ENCODE measurements at regions not wholly inside any gene's neighbourhood (a gene's known extent, or its start where the extent isn't known, plus 50 kb on each side); places are given as distances from the start of the nearest gene placed in this dataset.

DNA sequence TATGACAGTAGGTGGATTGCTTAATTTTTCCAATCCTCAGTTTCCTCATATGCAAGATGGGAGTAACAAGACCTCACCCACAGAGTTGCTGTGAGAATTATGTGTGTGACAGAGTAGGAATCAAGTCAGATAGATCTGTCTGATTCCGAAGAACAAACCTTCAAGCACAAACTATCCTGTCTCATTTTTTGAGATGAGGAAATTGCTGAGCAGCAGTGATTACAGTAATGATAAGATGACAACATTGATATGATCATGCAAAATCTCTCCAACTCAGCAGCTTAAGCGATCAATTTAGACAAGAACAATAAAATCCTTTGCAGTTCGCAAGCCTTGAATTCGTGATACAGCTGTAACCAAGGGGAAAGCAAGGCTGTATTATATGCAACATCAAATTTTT, 474.1 kb downstream of the OMA1 start:
- TF ChIP-seq, protein P1, sequence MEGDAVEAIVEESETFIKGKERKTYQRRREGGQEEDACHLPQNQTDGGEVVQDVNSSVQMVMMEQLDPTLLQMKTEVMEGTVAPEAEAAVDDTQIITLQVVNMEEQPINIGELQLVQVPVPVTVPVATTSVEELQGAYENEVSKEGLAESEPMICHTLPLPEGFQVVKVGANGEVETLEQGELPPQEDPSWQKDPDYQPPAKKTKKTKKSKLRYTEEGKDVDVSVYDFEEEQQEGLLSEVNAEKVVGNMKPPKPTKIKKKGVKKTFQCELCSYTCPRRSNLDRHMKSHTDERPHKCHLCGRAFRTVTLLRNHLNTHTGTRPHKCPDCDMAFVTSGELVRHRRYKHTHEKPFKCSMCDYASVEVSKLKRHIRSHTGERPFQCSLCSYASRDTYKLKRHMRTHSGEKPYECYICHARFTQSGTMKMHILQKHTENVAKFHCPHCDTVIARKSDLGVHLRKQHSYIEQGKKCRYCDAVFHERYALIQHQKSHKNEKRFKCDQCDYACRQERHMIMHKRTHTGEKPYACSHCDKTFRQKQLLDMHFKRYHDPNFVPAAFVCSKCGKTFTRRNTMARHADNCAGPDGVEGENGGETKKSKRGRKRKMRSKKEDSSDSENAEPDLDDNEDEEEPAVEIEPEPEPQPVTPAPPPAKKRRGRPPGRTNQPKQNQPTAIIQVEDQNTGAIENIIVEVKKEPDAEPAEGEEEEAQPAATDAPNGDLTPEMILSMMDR (IDR thresholded peaks at IDR 0.05): no peak
- DNase-seq (ENCODE audit: low spot score): no peak
- Histone ChIP-seq H3K27ac (no peak overlapping the region), H3K4me3 (no peak overlapping the region), H3K9me3 (no peaks in the 10 kb centered on the region), H3K36me3 (no peaks in the 10 kb centered on the region), H3K27me3 (no peaks in the 10 kb centered on the region), H3K4me1 (peaks cover 0 to 9% of the 10 kb centered on the region in 2 donors)

DNA sequence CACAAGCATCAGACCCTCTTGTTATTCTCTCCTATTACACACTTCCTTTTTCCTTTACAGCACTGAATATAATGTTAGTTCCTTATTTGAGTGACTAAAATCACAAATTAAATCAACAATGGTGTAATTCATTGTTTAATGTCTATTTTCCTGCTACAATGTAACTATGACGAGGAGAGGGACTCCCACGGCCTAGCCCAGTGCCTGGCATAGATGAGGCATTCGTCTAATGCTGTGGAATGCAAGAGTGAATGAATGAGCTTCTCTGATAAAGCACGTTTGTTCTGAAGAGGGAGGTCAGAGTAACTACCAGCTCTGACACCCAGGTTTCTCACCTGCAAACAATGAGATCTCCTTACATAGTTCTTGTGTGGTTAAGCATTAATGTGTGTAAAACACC, 479.4 kb downstream of the OMA1 start:
- H3K27ac ChIP-seq: no peak overlapping the region
- H3K4me1 ChIP-seq: no peaks in the 10 kb centered on the region
- no peaks in the 10 kb centered on the region for H3K36me3 ChIP-seq
- H3K9me3 ChIP-seq: no peaks in the 10 kb centered on the region
- TF ChIP-seq, protein P1 (IDR thresholded peaks at IDR 0.05): no peak
- no peak for DNase-seq (ENCODE audit: low spot score)
- no peaks in the 10 kb centered on the region for H3K27me3 ChIP-seq
- no peak overlapping the region for H3K4me3 ChIP-seq

DNA sequence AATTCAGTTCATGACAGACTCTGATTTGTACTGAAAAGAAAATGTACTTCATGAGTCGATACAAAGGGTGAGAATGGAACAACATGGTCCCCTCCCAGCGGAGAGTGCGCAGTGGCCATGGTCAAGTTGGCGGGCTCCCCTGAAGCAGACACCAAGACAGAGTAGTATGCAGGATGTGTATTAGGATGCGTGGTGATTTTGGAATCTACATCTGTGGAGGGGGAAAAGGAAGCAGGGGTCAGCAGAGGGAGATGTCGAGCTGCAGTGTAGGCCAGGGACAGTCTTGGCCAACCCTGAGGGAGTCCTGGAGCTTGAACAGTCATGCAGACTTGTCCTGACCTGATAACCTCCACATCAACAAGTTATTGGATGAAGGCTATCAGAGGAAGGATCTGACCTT, 481.0 kb downstream of the OMA1 start:
- no peak overlapping the region for H3K4me3 ChIP-seq
- H3K27ac ChIP-seq: no peak overlapping the region
- H3K36me3 ChIP-seq: no peaks in the 10 kb centered on the region
- DNase-seq (ENCODE audit: low spot score): no peak
- no peaks in the 10 kb centered on the region for H3K27me3 ChIP-seq
- no peaks in the 10 kb centered on the region for H3K9me3 ChIP-seq
- TF ChIP-seq, protein P1 (IDR thresholded peaks at IDR 0.05): no peak
- H3K4me1 ChIP-seq: no peaks in the 10 kb centered on the region

DNA sequence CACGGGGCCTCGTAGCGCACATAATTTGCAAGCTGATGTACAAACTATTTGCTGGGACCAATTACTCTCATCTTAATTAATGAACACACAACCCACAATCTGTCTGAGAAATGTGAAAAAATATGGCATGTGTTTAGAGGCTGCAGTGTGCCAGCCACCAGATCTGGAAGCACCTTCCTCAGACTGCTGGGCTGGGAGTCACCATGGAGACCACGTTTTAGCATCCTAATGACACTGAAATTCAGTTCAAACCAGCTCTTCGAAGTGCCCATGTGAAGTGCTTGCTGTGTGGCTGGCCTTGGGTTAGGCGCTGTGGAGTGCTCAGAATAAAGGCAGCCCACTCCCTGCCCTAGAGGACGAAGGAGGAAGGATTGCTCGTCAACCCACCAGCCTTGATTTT, 482.4 kb downstream of the OMA1 start:
- Histone ChIP-seq H3K36me3 (no peaks in the 10 kb centered on the region), H3K4me1 (no peaks in the 10 kb centered on the region), H3K27me3 (no peaks in the 10 kb centered on the region), H3K27ac (no peak overlapping the region), H3K9me3 (no peaks in the 10 kb centered on the region), H3K4me3 (no peak overlapping the region)
- DNase-seq (ENCODE audit: low spot score): no peak
- TF ChIP-seq, protein P1 (IDR thresholded peaks at IDR 0.05): no peak

DNA sequence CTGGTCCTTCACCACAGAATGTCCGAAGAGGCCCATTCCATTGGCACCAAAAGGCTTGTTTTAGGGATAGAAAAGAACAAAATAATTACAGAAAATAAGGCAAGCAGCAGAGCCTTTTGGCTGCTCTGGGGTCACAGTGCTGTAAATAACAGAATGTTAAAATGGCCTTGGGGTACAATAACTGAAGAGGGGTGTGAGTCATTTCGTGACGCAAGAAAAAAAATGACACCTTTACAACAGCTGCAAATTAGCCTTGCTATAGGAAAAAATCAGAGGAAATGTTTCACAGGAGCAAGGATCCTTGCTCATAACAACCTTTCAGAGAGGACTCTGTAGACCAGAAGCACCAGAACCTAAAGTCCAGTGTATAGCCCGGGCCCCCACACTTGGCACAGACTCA, 483.4 kb downstream of the OMA1 start:
- Histone ChIP-seq H3K9me3 (no peaks in the 10 kb centered on the region), H3K4me3 (no peak overlapping the region)

DNA sequence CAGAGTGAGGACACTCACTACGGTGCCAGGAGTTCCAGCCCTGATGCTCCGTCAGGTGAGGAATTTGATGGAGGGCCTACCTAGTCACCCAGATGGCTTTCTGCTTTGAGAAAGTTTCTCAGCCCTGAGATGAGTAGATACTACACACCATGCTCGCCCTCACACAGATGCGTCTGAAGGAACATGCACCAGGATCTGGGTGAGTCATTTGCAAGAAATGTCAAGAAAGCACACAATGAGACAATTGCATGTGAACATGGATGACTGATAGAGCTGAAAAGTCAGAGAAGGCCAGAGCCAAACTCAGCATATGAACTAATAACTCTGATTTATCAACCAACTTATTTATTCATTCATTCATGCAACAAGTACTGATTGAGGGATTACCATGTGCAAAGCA, 483.9 kb downstream of the OMA1 start:
- no peaks in the 10 kb centered on the region for H3K9me3 ChIP-seq
- H3K4me1 ChIP-seq: no peaks in the 10 kb centered on the region
- no peak for DNase-seq (ENCODE audit: low spot score)
- TF ChIP-seq, protein P1 (IDR thresholded peaks at IDR 0.05): no peak
- no peak overlapping the region for H3K27ac ChIP-seq
- no peaks in the 10 kb centered on the region for H3K36me3 ChIP-seq
- H3K4me3 ChIP-seq: no peak overlapping the region
- no peaks in the 10 kb centered on the region for H3K27me3 ChIP-seq

More for the DNA sequence above, 483.4 kb downstream of the OMA1 start:
- TF ChIP-seq, protein P1 (IDR thresholded peaks at IDR 0.05): no peak
- Histone ChIP-seq H3K27me3 (no peaks in the 10 kb centered on the region), H3K27ac (no peak overlapping the region), H3K4me1 (no peaks in the 10 kb centered on the region), H3K36me3 (no peaks in the 10 kb centered on the region)
- DNase-seq (ENCODE audit: low spot score): no peak

Measured in right atrium auricular region (tissue), 2 donors.